KMS-11 (cell line): ENCODE measurements at regions not wholly inside any gene's neighbourhood (a gene's known extent, or its start where the extent isn't known, plus 50 kb on each side); places are given as distances from the start of the nearest gene placed in this dataset.

Source experiments
- H2AFZ ChIP-seq: fragments of 200-600 bp; sonication (generic); 2 replicates; pipeline ENCODE4 v1.6.1; 2016; ENCODE audit warnings: antibody characterized with exemption, mixed run types, low read depth
- H3K27ac ChIP-seq: fragments of 200-600 bp; sonication (generic); 2 replicates; pipeline ENCODE4 v1.6.1; 2016; ENCODE audit warnings: mild to moderate bottlenecking, mixed run types
- H3K27me3 ChIP-seq: fragments of 200-600 bp; sonication (generic); 2 replicates; pipeline ENCODE4 v1.6.1; 2017; ENCODE audit warnings: mild to moderate bottlenecking, low read depth, mixed run types, moderate library complexity; ENCODE audit not compliant: insufficient read depth
- H3K36me3 ChIP-seq: fragments of 200-600 bp; sonication (generic); 2 replicates; pipeline ENCODE4 v1.6.1; 2017; ENCODE audit warnings: mild to moderate bottlenecking, mixed run types; ENCODE audit not compliant: insufficient read depth
- H3K4me1 ChIP-seq: fragments of 200-600 bp; sonication (generic); 2 replicates; pipeline ENCODE4 v1.6.1; 2016; ENCODE audit warnings: mild to moderate bottlenecking, low read depth, mixed run types; ENCODE audit not compliant: poor library complexity, severe bottlenecking
- H3K4me2 ChIP-seq: fragments of 200-600 bp; sonication (generic); 2 replicates; pipeline ENCODE4 v1.7.0; 2016; ENCODE audit warnings: mild to moderate bottlenecking, mixed run types
- H3K4me3 ChIP-seq: fragments of 200-600 bp; sonication (generic); IDR thresholded peaks from 2 replicates; pipeline ENCODE4 v1.6.1; 2017; ENCODE audit warnings: low read depth, low read length, mixed read lengths; ENCODE audit not compliant: insufficient read depth
- H3K79me2 ChIP-seq: fragments of 200-600 bp; sonication (generic); 2 replicates; pipeline ENCODE4 v1.6.1; 2016; ENCODE audit warnings: low read depth, mixed run types; ENCODE audit not compliant: insufficient read depth
- H3K9ac ChIP-seq: fragments of 200-600 bp; sonication (generic); 2 replicates; pipeline ENCODE4 v1.6.1; 2016; ENCODE audit warnings: mild to moderate bottlenecking, mixed run types
- H4K20me1 ChIP-seq: fragments of 200-600 bp; sonication (generic); 2 replicates; pipeline ENCODE4 v1.6.1; 2016; ENCODE audit warnings: mild to moderate bottlenecking, mixed run types; ENCODE audit not compliant: insufficient read depth
- CTCF ChIP-seq: fragments of 200-600 bp; sonication (generic); conservative IDR thresholded peaks from 2 replicates; pipeline ENCODE4 v1.6.1; 2017; ENCODE audit warnings: low read depth, mild to moderate bottlenecking, antibody characterized with exemption, low read length, moderate library complexity, mixed read lengths

GRCh38 chr16:51967646-51968045, 579.3 kb downstream of the TOX3 start:
- Histone ChIP-seq H3K4me2 (no peak overlapping the region), H3K4me1 (no peaks in the 10 kb centered on the region), H4K20me1 (no peaks in the 10 kb centered on the region), H3K27ac (no peak overlapping the region), H3K27me3 (no peaks in the 10 kb centered on the region), H3K9ac (no peak overlapping the region), H3K36me3 (no peaks in the 10 kb centered on the region), H2AFZ (no peak overlapping the region), H3K79me2 (no peaks in the 10 kb centered on the region), H3K4me3 (no peak overlapping the region)
- TF ChIP-seq CTCF = no peak

- H3K4me2 ChIP-seq = no peak overlapping the region
- no peak overlapping the region for H2AFZ ChIP-seq
- H4K20me1 ChIP-seq = no peaks in the 10 kb centered on the region
- H3K4me1 ChIP-seq = no peaks in the 10 kb centered on the region
- H3K27ac ChIP-seq = no peak overlapping the region
- H3K79me2 ChIP-seq = no peaks in the 10 kb centered on the region
- H3K27me3 ChIP-seq = no peaks in the 10 kb centered on the region
- H3K4me3 ChIP-seq = no peak overlapping the region
- H3K9ac ChIP-seq = no peak overlapping the region
- no peaks in the 10 kb centered on the region for H3K36me3 ChIP-seq
- TF ChIP-seq CTCF = no peak
These were observed 586.0 kb downstream of the TOX3 start for GRCh38 chr16:51960931-51961330.

GRCh38 chr16:51953286-51953985, 593.5 kb downstream of the TOX3 start:
- Histone ChIP-seq H3K4me1 (no peaks in the 10 kb centered on the region), H3K27me3 (no peaks in the 10 kb centered on the region), H3K79me2 (no peaks in the 10 kb centered on the region), H3K4me3 (no peak overlapping the region), H2AFZ (no peak overlapping the region), H3K4me2 (no peak overlapping the region), H4K20me1 (no peaks in the 10 kb centered on the region), H3K9ac (no peak overlapping the region), H3K36me3 (no peaks in the 10 kb centered on the region), H3K27ac (no peak overlapping the region)
- TF ChIP-seq CTCF = no peak

GRCh38 chr16:51952500-51952899, 594.4 kb downstream of the TOX3 start:
- H3K27me3 ChIP-seq = no peaks in the 10 kb centered on the region
- no peak overlapping the region for H3K9ac ChIP-seq
- H3K27ac ChIP-seq = no peak overlapping the region
- H3K4me3 ChIP-seq = no peak overlapping the region
- H3K36me3 ChIP-seq = no peaks in the 10 kb centered on the region
- H3K4me1 ChIP-seq = no peaks in the 10 kb centered on the region
- H3K79me2 ChIP-seq = no peaks in the 10 kb centered on the region
- TF ChIP-seq CTCF = no peak
- H4K20me1 ChIP-seq = no peaks in the 10 kb centered on the region
- no peak overlapping the region for H2AFZ ChIP-seq
- H3K4me2 ChIP-seq = no peak overlapping the region
